ENCODE measurements at regions not wholly inside any gene's neighbourhood (a gene's known extent, or its start where the extent isn't known, plus 50 kb on each side); places are given as distances from the start of the nearest gene placed in this dataset.

DNA sequence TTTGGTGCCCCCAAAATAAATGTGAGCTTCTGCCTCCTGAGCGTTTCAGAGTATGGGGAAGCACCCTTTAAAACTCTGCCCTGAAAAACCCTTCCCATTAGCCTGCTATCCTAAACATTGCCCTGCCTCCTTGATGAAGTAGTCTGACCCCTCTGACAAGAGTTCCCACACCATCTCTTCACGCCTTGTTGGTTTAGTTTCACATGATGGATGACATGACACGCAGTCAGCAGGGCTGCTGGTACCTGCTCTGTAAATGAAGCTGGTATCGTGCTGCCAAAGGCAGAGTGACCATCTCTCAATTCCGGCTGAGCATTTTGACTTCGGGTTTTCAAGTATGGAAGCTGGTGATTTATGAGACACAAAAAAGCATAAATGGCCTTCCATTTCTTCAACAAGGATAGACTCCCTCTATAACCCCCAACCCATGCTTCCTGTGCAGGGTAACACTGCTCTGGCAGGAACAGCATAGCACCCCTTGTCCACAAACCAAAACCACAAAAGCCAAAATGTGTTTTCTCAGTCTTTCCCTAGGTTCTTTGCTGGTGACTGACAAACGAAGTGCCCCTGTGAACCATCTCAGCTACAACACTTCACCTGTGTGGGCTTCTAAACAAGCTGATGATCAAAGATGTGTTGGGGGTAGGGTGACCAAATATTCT is 444.6 kb downstream of the NUF2 start:
- H3K4me3 ChIP-seq = no peak overlapping the region
- H3K27me3 ChIP-seq = no peaks in the 10 kb centered on the region
- no peak overlapping the region for H3K27ac ChIP-seq
- H3K9me3 ChIP-seq = no peaks in the 10 kb centered on the region
- H3K36me3 ChIP-seq = no peaks in the 10 kb centered on the region
- TF ChIP-seq POLR2AphosphoS5 (IDR thresholded peaks at IDR 0.05; ENCODE audit: insufficient read depth in 1 of 2, low read depth in 1 of 2) = no peak
- TF ChIP-seq, protein P1, sequence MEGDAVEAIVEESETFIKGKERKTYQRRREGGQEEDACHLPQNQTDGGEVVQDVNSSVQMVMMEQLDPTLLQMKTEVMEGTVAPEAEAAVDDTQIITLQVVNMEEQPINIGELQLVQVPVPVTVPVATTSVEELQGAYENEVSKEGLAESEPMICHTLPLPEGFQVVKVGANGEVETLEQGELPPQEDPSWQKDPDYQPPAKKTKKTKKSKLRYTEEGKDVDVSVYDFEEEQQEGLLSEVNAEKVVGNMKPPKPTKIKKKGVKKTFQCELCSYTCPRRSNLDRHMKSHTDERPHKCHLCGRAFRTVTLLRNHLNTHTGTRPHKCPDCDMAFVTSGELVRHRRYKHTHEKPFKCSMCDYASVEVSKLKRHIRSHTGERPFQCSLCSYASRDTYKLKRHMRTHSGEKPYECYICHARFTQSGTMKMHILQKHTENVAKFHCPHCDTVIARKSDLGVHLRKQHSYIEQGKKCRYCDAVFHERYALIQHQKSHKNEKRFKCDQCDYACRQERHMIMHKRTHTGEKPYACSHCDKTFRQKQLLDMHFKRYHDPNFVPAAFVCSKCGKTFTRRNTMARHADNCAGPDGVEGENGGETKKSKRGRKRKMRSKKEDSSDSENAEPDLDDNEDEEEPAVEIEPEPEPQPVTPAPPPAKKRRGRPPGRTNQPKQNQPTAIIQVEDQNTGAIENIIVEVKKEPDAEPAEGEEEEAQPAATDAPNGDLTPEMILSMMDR (IDR thresholded peaks at IDR 0.05) = no peak
- no peak for TF ChIP-seq POLR2A (IDR thresholded peaks at IDR 0.05)
- intact Hi-C loops (cut with DNase I) = no loop called here
- no peak for DNase-seq (ENCODE audit: extremely low spot score in 2 of 2)
- H3K4me1 ChIP-seq = peaks cover 11% of the 10 kb centered on the region

DNA sequence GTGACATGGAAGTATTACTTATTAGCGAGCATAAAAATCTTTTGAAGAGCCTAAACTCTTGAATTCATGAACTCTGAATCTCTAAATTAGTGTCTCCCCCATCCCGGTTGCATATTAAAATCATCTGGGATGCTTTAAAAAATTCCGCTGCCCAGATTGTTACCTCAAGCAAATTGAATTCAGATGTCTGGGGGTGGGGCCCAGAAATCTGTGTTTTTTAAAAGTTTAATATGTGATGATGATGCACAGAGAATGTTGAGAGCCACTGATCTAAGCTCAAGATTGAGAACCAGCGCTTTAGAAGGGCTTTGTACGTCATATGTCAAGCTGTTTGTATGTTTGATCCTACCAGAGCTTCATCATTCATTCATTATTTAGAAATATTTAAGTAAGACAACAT is 446.8 kb downstream of the NUF2 start:
- no peaks in the 10 kb centered on the region for H3K9me3 ChIP-seq
- H3K27me3 ChIP-seq = no peaks in the 10 kb centered on the region
- no peak overlapping the region for H3K27ac ChIP-seq
- intact Hi-C loops (cut with DNase I) = no loop called here
- H3K4me3 ChIP-seq = no peak overlapping the region
- no peaks in the 10 kb centered on the region for H3K36me3 ChIP-seq
- H3K4me1 ChIP-seq = peaks cover 11% of the 10 kb centered on the region
- TF ChIP-seq POLR2AphosphoS5 (IDR thresholded peaks at IDR 0.05; ENCODE audit: insufficient read depth in 1 of 2, low read depth in 1 of 2) (no peak), POLR2A (IDR thresholded peaks at IDR 0.05) (no peak)
- TF ChIP-seq, protein P1 (IDR thresholded peaks at IDR 0.05) = no peak
- DNase-seq (ENCODE audit: extremely low spot score in 2 of 2) = no peak

DNA sequence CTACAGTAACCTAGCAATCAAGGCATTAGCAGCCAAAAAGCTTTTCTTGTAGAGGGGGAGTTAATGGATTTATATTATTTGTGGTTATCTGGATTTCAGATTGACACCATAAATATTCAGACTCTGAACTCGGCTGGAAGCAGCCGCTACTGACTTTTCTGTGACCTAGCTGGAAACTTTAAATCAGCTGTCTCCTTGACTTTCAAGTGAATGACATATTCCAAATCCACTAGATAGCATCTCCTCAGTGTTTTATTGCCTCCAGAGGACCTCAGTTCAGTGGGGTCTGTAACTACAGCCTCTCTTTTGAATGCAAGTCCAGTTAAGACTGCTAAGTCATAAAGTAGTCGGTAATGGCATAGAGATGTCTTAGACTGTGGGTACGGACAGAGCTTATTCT is 448.5 kb downstream of the NUF2 start:
- DNase-seq (ENCODE audit: extremely low spot score in 2 of 2) = no peak

DNA sequence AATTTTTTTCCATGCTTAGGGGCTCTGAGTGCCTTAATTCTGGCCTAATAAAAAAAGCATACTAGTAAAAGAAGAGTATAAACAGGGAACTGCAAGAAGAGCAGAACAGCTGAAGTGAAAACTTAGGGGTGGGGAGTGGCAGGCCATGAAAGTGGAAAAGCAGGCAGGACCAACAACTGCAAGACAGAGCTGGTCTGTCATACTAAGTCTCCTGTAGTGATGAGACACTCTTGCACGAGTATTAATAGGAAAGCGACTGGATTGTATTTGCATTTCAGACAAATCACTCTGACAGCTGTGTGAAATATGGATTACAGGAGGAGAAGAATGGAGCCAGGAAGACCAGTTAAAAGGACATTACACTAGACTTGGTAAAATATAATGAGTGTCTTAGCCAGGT is 449.9 kb downstream of the NUF2 start:
- Histone ChIP-seq H3K9me3 (no peaks in the 10 kb centered on the region), H3K4me1 (peaks cover 11% of the 10 kb centered on the region), H3K36me3 (no peaks in the 10 kb centered on the region), H3K4me3 (no peak overlapping the region), H3K27me3 (no peaks in the 10 kb centered on the region), H3K27ac (no peak overlapping the region)
- intact Hi-C loops (cut with DNase I) = no loop called here
- no peak for DNase-seq (ENCODE audit: extremely low spot score in 2 of 2)
- TF ChIP-seq POLR2AphosphoS5 (IDR thresholded peaks at IDR 0.05; ENCODE audit: insufficient read depth in 1 of 2, low read depth in 1 of 2) = no peak
- TF ChIP-seq, protein P1 (IDR thresholded peaks at IDR 0.05) = no peak
- TF ChIP-seq POLR2A (IDR thresholded peaks at IDR 0.05) = no peak

More for the DNA sequence above, 448.5 kb downstream of the NUF2 start:
- H3K27me3 ChIP-seq = no peaks in the 10 kb centered on the region
- intact Hi-C loops (cut with DNase I) = no loop called here
- no peak overlapping the region for H3K4me3 ChIP-seq
- H3K4me1 ChIP-seq = peaks cover 11% of the 10 kb centered on the region
- H3K36me3 ChIP-seq = no peaks in the 10 kb centered on the region
- H3K9me3 ChIP-seq = no peaks in the 10 kb centered on the region
- H3K27ac ChIP-seq = no peak overlapping the region
- TF ChIP-seq, protein P1 (IDR thresholded peaks at IDR 0.05) = no peak
- no peak for TF ChIP-seq POLR2A (IDR thresholded peaks at IDR 0.05)
- no peak for TF ChIP-seq POLR2AphosphoS5 (IDR thresholded peaks at IDR 0.05; ENCODE audit: insufficient read depth in 1 of 2, low read depth in 1 of 2)

DNA sequence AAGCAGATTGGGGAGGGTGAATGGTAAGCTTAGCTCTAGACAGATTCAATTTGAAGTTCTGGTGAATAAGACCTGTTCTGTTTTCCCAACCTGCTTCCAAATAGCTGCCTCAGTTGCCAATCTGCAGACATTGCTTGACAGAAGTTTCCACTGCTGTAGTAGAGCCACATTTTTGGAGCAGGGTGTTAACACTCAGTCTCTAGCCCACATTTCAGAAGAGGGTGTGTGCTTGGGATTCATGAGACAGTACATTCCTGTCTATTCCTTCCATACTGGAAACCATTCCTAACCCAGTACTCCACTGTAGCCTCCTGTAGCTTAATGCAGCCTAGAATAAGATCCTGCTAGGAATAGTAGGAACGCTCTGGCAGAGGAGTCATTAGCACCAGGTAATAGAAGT is 450.5 kb downstream of the NUF2 start:
- no peak for TF ChIP-seq POLR2A (IDR thresholded peaks at IDR 0.05)
- TF ChIP-seq, protein P1 (IDR thresholded peaks at IDR 0.05) = no peak
- no peak for TF ChIP-seq POLR2AphosphoS5 (IDR thresholded peaks at IDR 0.05; ENCODE audit: insufficient read depth in 1 of 2, low read depth in 1 of 2)
- H3K36me3 ChIP-seq = no peaks in the 10 kb centered on the region

More for the DNA sequence above, 450.5 kb downstream of the NUF2 start:
- peaks cover 11% of the 10 kb centered on the region for H3K4me1 ChIP-seq
- intact Hi-C loops (cut with DNase I) = no loop called here
- no peak for DNase-seq (ENCODE audit: extremely low spot score in 2 of 2)
- no peaks in the 10 kb centered on the region for H3K9me3 ChIP-seq
- H3K27me3 ChIP-seq = no peaks in the 10 kb centered on the region
- H3K27ac ChIP-seq = no peak overlapping the region
- H3K4me3 ChIP-seq = no peak overlapping the region
